PC-3 (cell line): ENCODE measurements at regions not wholly inside any gene's neighbourhood (a gene's known extent, or its start where the extent isn't known, plus 50 kb on each side); places are given as distances from the start of the nearest gene placed in this dataset.

ENCODE experiments used
- EZH2 ChIP-seq: fragments of 300-600 bp; sonication (generic); IDR thresholded peaks from one replicate; pipeline ENCODE4 v1.6.1; 2017; ENCODE audit warnings: antibody characterized with exemption, mild to moderate bottlenecking, low read length; ENCODE audit not compliant: unreplicated experiment
- TF ChIP-seq, protein P1 (sequence below): fragments of 300-600 bp; sonication (generic); conservative IDR thresholded peaks from 2 replicates; pipeline ENCODE4 v1.5.1; 2017; ENCODE audit warnings: antibody characterized with exemption, low read depth, mild to moderate bottlenecking, low read length

DNA sequence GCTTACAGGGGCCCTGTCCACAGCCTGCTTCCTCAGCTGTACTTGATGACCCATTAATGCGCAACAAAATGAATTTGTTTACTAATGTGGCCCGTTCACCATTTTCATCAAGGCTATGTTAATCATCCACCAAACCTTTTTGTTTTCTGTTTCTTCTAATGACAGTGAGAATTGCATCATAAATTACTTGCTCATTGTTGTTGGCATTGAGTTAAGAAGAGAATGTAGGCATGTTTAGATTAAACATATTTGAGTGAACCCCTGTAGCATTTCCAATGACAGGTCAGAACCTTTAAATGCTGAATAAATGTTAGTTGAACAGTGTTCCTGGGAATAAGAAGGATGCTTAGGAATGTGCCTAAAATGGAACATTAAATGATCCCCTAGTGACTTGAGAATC lies 183.4 kb downstream of the SPRY1 start:
- TF ChIP-seq, protein P1, sequence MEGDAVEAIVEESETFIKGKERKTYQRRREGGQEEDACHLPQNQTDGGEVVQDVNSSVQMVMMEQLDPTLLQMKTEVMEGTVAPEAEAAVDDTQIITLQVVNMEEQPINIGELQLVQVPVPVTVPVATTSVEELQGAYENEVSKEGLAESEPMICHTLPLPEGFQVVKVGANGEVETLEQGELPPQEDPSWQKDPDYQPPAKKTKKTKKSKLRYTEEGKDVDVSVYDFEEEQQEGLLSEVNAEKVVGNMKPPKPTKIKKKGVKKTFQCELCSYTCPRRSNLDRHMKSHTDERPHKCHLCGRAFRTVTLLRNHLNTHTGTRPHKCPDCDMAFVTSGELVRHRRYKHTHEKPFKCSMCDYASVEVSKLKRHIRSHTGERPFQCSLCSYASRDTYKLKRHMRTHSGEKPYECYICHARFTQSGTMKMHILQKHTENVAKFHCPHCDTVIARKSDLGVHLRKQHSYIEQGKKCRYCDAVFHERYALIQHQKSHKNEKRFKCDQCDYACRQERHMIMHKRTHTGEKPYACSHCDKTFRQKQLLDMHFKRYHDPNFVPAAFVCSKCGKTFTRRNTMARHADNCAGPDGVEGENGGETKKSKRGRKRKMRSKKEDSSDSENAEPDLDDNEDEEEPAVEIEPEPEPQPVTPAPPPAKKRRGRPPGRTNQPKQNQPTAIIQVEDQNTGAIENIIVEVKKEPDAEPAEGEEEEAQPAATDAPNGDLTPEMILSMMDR: no peak
- TF ChIP-seq EZH2: no peak
